ENCODE measurements at regions not wholly inside any gene's neighbourhood (a gene's known extent, or its start where the extent isn't known, plus 50 kb on each side); places are given as distances from the start of the nearest gene placed in this dataset.

GRCh38 chr5:110195288-110195687, 505.6 kb downstream of the MAN2A1 start:
- no peak for TF ChIP-seq CTCF (IDR thresholded peaks at IDR 0.05)
- TF ChIP-seq ZFX (IDR thresholded peaks at IDR 0.05; ENCODE audit: borderline replicate concordance), result no peak

All from 22Rv1 (cell line).